ENCODE measurements at regions not wholly inside any gene's neighbourhood (a gene's known extent, or its start where the extent isn't known, plus 50 kb on each side); places are given as distances from the start of the nearest gene placed in this dataset.

DNA sequence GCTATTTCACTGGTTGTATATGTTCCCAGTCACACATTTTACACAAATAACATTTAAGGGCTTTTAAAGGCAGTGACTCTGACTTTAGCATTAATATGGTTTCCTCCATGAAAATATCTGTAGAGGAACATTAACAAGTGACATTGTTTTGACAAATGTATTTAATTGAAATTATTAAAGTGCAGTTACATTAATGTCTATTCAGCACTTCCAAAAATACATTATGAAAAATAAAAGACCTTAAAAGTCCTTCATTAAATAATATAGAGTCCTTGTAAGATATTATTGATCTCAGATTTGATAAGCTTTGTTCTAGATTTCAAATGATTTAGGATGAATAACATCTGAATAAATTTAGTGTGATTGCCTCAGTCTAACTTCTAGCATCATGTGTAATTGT lies 951.9 kb upstream of the CHORDC1 start (continued):
- TF ChIP-seq, protein P1, sequence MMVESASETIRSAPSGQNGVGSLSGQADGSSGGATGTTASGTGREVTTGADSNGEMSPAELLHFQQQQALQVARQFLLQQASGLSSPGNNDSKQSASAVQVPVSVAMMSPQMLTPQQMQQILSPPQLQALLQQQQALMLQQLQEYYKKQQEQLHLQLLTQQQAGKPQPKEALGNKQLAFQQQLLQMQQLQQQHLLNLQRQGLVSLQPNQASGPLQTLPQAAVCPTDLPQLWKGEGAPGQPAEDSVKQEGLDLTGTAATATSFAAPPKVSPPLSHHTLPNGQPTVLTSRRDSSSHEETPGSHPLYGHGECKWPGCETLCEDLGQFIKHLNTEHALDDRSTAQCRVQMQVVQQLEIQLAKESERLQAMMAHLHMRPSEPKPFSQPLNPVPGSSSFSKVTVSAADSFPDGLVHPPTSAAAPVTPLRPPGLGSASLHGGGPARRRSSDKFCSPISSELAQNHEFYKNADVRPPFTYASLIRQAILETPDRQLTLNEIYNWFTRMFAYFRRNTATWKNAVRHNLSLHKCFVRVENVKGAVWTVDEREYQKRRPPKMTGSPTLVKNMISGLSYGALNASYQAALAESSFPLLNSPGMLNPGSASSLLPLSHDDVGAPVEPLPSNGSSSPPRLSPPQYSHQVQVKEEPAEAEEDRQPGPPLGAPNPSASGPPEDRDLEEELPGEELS (CRISPR knock-in tag; IDR thresholded peaks at IDR 0.05) = no peak
- TF ChIP-seq TP53 (CRISPR knock-in tag; IDR thresholded peaks at IDR 0.05) = no peak
- no peak for TF ChIP-seq EMX1 (CRISPR knock-in tag; IDR thresholded peaks at IDR 0.05)
- no peak for TF ChIP-seq JUN (CRISPR knock-in tag; IDR thresholded peaks at IDR 0.05)
- TF ChIP-seq ZNF317 (CRISPR knock-in tag; IDR thresholded peaks at IDR 0.05; ENCODE audit: borderline replicate concordance, low read depth) = no peak
- no peak for TF ChIP-seq NR2C2 (CRISPR knock-in tag; IDR thresholded peaks at IDR 0.05)
- TF ChIP-seq, protein P2, sequence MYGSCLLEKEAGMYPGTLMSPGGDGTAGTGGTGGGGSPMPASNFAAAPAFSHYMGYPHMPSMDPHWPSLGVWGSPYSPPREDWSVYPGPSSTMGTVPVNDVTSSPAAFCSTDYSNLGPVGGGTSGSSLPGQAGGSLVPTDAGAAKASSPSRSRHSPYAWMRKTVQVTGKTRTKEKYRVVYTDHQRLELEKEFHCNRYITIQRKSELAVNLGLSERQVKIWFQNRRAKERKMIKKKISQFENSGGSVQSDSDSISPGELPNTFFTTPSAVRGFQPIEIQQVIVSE (CRISPR knock-in tag; IDR thresholded peaks at IDR 0.05; ENCODE audit: borderline replicate concordance) = no peak
- no peak for TF ChIP-seq ZNF138 (CRISPR knock-in tag; conservative IDR thresholded peaks at IDR 0.05)
- no peak for TF ChIP-seq ZNF219 (CRISPR knock-in tag; IDR thresholded peaks at IDR 0.05; ENCODE audit: borderline replicate concordance)
- TF ChIP-seq NR1H2 (CRISPR knock-in tag; IDR thresholded peaks at IDR 0.05) = no peak
- TF ChIP-seq KAT7 (CRISPR knock-in tag; IDR thresholded peaks at IDR 0.05; ENCODE audit: borderline replicate concordance) = no peak
- no peak for TF ChIP-seq CREB1 (CRISPR knock-in tag; IDR thresholded peaks at IDR 0.05)
- TF ChIP-seq, protein P3, sequence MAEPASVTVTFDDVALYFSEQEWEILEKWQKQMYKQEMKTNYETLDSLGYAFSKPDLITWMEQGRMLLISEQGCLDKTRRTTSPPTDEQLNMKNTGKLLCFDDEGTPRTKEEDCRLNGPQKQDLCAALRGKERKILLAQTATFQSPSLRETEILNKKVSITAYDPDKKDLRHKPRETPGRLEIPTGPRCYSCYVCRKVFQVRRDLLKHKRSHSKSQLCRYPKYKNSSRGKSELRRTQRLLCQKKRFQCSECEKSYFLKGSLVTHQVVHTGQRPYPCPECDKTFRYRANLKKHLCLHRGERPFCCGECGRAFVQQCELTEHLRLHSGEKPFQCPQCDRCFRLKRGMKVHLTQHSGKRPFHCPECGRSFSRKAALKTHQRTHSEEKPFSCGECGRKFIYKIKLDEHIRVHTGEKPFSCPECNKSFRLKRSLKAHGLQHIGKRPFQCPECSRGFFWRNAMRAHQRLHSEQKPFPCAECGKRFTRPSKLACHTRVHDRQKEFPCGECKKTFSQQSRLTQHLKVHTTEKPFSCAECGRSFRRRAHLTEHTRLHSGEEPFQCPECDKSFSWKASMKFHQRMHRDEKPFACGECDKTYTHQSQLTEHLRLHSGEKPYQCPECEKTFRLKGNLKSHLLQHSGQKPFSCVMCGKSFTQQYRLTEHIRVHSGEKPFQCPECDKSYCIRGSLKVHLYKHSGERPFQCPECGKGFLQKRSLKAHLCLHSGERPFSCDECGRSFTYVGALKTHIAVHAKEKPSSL (CRISPR knock-in tag; conservative IDR thresholded peaks at IDR 0.05) = no peak

DNA sequence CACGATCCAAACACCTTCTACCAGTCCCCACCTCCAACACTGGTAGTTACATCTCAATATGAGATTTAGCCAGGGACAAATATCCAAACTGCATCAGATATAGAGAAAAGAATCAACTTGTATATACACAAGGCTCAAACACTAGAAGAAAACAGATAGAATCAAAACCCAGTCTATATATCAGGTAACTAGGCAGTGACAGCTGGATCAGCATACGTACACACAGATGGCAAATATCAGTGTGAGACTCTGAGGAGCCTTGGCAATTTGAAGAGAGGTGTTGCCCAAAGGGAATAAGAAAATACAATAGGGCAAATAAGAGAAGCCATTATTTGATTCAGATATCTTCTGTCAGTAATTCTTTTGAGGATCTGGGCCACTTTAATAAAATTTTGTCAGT lies 951.3 kb upstream of the CHORDC1 start:
- ChIA-PET CTCF (no interaction called here), POLR2A (no interaction called here)
- no peaks in the 10 kb centered on the region for H3K9me3 Mint-ChIP-seq
- H3K4me1 Mint-ChIP-seq = 0 out of 2 replicates have a peak, but pooled peaks cover 3% of the 10 kb centered on the region
- TF ChIP-seq CREB1 (CRISPR knock-in tag; IDR thresholded peaks at IDR 0.05) = no peak
- TF ChIP-seq ZNF416 (CRISPR knock-in tag; IDR thresholded peaks at IDR 0.05) = no peak
- TF ChIP-seq ZNF396 (CRISPR knock-in tag; IDR thresholded peaks at IDR 0.05; ENCODE audit: borderline replicate concordance) = no peak
- no peak for TF ChIP-seq HMGA2 (CRISPR knock-in tag; IDR thresholded peaks at IDR 0.05)
- TF ChIP-seq FOXJ3 (CRISPR knock-in tag; IDR thresholded peaks at IDR 0.05; ENCODE audit: borderline replicate concordance) = no peak
- TF ChIP-seq CBFB (CRISPR knock-in tag; IDR thresholded peaks at IDR 0.05; ENCODE audit: low read depth) = no peak
- TF ChIP-seq, protein P4, sequence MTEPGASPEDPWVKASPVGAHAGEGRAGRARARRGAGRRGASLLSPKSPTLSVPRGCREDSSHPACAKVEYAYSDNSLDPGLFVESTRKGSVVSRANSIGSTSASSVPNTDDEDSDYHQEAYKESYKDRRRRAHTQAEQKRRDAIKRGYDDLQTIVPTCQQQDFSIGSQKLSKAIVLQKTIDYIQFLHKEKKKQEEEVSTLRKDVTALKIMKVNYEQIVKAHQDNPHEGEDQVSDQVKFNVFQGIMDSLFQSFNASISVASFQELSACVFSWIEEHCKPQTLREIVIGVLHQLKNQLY (CRISPR knock-in tag; IDR thresholded peaks at IDR 0.05) = no peak
- TF ChIP-seq NR2C2 (CRISPR knock-in tag; IDR thresholded peaks at IDR 0.05) = no peak
- TF ChIP-seq MXD4 (CRISPR knock-in tag; IDR thresholded peaks at IDR 0.05; ENCODE audit: borderline replicate concordance) = no peak
- TF ChIP-seq JUN (CRISPR knock-in tag; IDR thresholded peaks at IDR 0.05) = no peak
- no peak for TF ChIP-seq ELF4 (CRISPR knock-in tag; IDR thresholded peaks at IDR 0.05; ENCODE audit: low read depth)
- no peak for TF ChIP-seq NFATC4 (CRISPR knock-in tag; IDR thresholded peaks at IDR 0.05)
- TF ChIP-seq ZNF219 (CRISPR knock-in tag; IDR thresholded peaks at IDR 0.05; ENCODE audit: borderline replicate concordance) = no peak
- TF ChIP-seq, protein P5, sequence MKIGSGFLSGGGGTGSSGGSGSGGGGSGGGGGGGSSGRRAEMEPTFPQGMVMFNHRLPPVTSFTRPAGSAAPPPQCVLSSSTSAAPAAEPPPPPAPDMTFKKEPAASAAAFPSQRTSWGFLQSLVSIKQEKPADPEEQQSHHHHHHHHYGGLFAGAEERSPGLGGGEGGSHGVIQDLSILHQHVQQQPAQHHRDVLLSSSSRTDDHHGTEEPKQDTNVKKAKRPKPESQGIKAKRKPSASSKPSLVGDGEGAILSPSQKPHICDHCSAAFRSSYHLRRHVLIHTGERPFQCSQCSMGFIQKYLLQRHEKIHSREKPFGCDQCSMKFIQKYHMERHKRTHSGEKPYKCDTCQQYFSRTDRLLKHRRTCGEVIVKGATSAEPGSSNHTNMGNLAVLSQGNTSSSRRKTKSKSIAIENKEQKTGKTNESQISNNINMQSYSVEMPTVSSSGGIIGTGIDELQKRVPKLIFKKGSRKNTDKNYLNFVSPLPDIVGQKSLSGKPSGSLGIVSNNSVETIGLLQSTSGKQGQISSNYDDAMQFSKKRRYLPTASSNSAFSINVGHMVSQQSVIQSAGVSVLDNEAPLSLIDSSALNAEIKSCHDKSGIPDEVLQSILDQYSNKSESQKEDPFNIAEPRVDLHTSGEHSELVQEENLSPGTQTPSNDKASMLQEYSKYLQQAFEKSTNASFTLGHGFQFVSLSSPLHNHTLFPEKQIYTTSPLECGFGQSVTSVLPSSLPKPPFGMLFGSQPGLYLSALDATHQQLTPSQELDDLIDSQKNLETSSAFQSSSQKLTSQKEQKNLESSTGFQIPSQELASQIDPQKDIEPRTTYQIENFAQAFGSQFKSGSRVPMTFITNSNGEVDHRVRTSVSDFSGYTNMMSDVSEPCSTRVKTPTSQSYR (CRISPR knock-in tag; IDR thresholded peaks at IDR 0.05) = no peak
- ATAC-seq (no peak), DNase-seq (ENCODE audit: low spot score) (no peak)
- H3K4me3 Mint-ChIP-seq = no peak overlapping the region
- H3K27ac Mint-ChIP-seq = no peak overlapping the region
- H3K36me3 Mint-ChIP-seq = no peaks in the 10 kb centered on the region
- no peaks in the 10 kb centered on the region for H3K27me3 Mint-ChIP-seq (ENCODE audit: low read depth)
